ENCODE measurements at regions not wholly inside any gene's neighbourhood (a gene's known extent, or its start where the extent isn't known, plus 50 kb on each side); places are given as distances from the start of the nearest gene placed in this dataset.

DNA sequence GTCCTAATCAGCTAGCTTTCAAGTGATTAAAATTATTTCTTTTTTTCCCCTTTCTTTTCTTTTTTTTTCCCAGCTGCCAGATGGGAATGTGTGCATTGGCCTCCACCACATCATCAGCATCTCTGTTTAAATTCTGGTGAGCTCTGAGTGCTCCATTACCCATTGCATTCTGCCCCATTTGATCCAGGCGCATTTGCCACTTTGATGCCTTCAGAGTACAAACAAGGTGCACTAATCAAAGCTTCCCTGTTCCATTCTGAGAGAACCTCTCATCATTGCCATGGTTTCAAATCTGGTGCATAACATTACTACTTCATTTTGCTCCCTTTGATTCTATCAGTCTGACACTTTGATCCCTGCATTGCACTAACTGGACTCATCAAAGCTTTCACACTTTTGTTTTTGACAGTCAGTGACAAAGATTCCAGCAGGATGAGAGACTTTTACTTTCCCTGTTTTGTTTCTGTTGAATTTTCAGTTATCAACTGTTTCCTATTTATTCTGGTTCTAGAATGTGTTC is 238.8 kb upstream of the PCDH10 start:
- DNase-seq, result no peak

DNA sequence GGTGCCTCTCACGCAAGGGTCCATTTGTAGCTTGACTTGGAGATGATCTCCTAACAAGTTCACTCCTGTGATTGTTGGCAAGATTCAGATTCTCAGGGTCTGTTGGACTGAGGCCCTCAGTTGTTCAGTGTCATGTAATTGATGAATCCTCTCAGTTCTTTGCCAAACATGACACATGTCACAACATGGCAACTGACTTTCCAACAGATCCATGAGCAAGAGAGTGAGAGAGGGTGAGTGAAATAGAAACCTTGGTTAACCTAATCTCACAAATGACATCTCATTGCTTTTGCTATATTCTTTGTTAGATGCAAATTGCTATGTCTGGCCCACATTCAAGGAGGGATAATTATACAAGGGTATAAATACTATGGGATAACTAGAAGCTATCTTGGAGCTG is 231.0 kb upstream of the PCDH10 start:
- DNase-seq, result no peak

DNA sequence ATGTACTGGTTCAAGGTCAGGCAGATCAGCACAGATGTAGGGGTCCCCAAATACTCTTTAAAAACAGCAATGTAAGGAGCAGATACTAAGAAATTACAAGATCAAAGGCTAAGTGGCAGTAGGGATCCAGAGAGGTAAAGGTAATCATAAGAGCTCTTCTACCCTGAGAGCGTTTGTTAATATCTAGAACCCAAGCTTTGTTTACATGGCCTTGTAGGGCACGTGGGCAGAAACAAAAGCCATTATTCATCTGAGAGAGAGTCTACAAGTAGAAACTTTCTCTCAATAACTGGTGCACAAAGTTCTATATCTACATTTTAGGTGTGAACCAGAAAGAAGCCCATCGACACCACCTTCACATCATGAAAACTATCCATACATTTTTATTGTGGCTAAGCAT is 225.6 kb upstream of the PCDH10 start:
- DNase-seq, result no peak

DNA sequence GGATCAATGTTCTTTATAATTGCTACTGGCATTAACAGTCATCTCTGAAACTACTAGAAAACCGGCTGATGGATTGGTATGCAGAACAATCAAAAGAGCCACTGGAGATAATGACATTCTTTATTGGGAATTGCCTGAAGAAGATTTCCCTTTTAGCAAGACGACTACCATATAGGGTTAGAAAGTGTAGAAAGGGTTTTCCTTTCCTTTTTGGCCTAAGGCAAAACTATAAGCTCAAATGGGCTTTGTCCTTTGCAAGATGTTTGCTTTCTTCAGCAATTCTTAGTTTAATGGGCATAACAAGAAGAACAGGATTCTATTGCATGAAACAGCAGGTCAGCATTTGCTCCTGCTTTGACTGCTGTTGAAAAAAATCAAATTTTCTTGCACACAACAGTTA is 214.2 kb upstream of the PCDH10 start:
- DNase-seq, result no peak

DNA sequence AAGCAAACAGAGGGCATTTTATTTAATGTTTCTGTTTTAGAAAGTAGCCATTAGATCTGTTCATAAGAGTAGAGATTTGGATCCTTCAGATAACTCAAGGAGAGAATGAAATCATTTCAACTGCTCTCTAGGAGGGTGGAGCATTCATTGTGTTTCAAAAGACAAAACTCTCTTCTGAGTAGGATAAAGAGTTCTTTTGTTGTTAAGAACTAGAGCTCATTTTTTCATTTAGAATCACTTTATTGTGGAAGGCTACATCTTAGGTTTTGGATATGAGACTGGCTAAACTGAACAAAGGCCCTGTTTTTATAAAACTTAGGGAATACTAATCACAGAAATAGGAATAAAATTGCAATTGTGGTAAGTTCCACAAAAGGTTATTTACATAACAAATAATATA is 193.9 kb upstream of the PCDH10 start:
- DNase-seq, result no peak

DNA sequence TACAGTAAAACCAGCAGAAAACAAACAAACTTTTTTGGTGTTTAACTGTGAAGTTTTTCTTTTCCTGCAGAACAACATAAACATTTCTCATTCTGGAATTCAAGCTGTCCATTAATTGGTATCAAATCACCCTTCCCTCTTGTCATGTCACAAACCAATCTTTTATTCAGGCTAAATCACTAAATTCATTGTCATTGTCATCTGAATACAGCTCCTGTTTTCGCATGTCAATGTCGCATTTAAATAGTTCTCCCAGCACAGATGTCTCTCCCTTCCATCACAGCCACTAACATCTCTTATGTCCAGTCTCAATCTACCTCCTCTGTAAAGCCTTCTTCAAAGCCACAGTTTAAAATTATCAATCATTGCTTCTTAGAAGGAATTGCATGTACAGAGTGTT is 192.1 kb upstream of the PCDH10 start:
- DNase-seq, result no peak

DNA sequence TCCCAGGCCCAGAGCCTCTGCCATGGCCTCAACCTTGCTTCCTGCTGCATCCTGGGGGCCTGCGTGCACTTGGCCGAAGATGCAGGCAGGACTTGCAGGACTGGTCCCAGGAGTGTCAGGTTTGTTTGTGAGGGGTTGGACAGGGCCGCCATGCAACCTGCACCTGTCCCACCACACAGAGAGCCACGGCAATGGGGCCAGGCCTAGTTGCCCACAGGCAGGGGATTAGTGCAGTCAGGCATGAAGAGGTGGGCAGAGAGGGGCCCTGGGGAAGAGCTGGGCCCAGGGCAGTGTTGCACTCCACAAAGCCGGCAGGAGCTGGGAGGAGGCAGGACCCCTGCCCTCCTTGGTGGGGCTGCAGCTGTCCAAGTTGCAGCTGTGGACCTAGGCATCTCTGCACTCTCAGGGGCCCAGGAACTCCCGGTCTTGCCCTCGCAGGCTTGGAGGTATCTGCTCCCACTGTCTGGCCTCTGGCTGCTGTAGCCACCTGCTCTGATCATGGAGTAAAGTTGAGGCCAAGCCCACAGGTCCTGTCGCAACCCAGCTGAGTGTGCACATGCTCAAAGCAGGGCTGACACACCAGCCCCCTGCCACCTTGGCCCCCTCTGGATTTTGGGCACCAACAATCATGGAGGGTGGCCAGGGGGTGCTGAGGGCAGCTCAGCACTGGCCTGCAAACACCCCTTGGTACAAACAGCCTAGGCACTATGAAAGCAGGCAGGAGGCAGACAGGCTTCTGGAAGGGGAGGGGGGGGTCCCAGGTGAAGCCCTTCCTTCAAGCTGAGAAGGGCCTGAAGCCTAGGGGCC is 190.4 kb upstream of the PCDH10 start:
- DNase-seq, result no peak

DNA sequence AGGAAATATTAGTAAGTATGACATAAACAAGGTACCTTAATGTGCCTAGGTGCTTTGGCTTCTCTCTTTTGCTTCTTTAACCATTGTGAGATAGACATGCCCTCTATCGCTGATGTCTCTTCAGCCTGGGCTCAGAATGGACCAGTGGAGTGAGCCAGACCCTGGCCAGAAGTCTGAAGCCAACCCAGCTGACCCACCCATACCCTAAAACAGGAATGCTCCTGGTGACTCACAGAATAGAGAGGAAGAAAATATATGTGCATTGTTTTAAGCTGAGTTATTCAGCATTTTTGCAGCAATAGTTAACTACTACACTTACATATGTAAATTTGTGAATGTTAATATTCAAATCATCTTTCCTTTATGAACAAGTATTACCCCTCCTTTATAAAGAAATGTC is 167.5 kb upstream of the PCDH10 start:
- DNase-seq, result no peak

DNA sequence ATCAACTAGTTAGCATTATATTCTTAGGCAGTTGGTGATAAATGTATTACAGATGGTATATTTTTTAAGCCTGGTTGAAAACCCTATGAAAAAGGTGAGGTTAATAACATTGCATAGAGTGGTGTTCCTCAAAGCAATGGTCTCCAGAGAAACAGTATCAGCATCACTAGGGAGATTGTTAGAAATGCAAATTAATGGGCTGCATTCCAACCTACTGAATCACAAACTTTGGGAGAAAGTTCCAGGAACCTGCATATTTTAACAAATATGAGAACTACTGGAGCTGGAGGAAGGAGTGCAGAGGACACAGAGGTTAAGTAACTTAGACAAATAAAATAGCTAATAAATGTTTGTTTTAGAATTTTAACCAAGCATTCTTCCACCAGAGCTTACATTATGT is 166.9 kb upstream of the PCDH10 start:
- DNase-seq, result no peak

DNA sequence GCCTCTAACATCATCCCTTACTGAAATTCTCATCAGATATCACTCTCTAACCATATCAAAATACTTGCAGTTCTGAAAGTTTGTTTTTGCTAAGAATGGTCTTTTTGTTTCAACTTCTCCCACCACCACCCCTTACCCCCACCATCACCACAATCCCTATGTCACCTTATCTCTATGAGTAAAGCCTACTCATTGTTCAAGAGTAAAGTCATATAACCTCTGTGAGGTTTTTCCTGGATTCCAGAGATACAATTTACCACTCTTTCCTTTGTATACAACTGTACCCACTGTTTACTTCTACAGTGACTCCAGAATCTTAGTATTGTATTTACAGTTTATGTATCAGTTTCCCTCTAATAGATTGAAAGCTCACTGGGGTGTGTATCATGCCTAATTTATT is 158.0 kb upstream of the PCDH10 start:
- DNase-seq, result no peak

DNA sequence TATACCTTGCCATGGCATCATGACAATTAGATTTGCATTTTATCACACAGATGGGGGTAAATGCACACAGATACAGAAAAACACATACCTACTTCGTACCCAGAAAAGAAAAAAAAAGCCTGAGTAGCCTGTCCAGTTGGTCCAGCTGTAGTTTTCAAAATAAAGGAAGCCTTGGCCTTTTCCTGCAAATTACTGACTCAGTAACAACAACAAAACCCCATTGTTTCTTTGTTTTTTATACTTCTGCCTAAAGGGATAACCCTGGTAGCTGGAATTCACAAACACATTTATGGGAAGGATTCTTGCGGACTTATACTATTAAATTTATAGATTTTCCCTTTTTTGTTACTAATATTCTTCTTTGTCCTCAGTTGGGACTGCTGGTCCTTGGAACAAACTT is 156.4 kb upstream of the PCDH10 start:
- DNase-seq, result no peak

DNA sequence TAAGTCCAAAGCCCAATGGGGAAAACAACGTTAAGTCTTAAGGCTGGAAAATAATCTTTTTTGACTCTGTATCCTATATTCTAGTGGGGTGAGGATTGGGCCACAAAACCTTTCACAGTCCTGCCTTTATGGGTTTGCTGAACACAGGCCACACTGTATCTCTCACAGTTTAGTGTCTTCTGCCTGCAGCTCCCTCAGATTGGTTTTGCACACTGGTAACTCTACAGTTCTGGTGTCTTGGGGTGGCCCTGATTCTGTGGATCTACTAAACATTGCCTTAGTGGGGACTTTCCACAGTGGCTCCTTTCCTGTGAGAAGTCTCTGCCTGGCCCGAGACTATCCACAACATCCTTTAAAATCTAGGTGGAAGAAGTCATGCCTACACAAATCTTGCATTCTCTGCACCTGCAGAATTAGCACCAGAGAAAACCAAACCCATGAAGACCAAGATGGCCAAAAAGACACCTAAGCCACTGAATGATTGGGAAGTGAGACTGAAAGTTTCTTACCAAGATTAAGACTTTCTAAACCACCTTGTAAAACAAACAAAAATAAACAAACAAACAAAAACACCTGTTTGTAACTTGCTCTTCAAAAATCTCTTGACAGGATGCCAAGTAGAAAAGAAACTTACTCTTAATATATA is 150.4 kb upstream of the PCDH10 start:
- no peak for DNase-seq

DNA sequence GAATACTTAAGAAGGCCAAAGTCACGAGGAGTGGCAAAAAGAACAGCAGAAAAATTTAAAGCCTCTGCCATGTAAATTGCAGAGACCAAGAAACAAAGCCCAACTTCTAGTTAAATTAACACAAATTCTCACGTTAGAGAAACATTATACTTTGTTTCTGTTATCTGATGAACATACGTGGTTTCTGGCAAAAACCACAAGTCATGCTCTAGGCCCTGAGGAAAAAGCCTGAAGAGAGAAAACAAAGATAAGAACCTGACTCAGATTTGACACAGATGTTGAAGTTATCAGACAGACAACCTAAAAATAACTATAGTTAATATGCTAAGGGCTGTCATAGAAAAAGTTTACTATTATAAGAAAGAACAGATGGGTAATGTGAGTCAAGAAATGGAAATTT is 149.1 kb upstream of the PCDH10 start:
- no peak for DNase-seq

DNA sequence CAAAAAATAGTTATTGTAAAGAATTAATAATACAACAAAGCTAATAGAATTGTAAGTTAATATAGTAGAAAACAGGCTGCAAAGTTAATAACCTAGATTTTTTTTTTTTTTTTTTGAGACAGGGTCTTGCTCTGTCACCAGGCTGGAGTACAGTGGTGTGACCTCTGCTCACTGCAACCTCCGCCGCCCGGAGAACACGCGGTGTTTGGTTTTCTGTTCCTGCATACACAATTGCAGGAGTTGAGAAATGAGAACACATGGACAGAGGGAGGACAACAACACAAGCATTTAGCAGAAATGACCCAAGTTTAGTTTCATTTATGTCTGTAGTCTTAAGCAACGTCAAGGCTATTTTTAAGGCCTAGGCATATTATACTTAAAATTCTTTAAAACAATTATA is 145.9 kb upstream of the PCDH10 start:
- DNase-seq, result no peak

DNA sequence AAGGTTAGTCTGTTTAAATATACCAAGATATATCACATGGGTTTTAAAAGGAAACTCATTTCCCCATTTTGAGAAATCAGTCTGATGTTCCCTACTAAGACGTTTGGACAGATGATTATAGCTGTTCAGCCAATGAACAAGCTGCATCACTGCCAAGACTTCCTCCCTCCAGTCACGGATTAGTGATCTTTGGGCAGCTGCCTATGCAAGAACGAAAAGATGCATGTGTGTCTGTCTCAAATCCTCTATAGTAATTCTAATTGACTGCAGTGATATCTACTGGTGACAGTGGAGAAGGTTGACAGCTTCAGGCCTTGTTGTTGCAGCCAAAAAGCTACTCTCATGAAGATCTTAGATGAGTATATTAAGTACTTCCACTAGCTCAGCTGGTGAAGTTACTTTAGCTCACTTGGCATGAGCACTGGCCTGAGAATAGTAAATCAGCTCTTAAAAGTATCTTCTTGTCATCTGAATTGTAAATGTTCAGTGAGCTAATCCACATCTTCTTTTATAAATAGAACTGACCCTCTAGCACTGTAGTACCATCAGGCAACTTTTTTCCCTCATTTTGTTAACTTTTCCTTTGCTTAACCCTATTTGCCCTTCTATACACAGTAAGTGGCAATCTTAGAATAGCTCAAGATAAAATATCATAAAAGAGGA is 134.5 kb upstream of the PCDH10 start:
- no peak for DNase-seq

DNA sequence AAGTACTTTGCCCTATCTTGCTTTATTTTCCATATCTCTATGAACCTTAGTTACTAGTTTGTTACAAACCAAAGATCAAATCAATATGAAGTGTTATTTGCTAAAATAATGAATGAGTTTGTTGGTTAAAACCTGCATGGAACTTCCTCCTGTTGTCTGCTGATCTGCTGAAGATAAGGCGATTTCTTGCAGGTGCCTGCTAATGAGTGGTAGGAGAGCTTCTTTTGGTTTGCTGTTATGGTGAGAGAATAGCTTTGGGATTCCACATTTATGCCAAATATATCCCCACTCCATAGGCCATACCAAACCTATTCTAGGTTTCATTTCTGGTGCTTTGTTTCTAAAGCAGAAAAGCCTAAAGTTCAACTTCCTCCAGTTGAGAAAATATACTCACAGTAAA is 103.8 kb upstream of the PCDH10 start:
- DNase-seq, result no peak

DNA sequence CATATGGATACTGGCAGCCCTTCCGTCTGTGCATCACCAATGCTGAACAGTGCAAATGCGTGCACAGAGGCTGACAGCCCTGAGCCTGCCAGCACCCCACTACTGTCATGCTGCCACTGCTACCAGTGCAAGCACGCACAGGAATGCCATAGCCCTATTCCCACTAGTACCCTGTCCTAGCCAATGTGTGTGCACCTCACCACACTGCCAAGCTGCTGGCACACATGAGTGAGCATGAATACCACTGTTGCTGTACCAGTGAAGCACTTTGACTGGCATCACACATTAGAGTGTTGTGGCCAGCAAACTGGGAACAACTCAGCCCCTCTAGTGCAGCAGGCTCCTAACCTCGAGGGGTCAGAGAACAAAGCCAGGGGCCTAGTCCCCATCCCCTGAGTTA is 102.9 kb upstream of the PCDH10 start:
- DNase-seq, result no peak

DNA sequence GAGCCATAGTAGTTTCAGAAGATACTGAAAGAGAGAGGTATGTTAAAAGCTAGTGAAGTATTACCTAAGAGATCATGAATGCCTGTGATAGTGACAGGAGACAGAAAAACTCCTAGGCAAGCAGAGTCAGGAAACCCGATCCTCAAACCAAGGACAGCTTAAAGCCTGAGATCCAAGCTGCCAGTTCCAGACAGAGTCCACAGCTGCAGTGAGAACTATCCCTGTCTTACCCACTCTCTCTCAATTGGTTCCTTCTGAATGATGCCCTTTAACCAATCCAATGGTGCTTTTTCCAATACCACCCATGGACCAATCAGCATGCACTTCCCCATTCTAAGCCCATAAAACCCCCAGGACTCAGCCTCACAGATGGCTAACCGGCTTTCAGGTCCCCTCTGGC is 90.4 kb upstream of the PCDH10 start:
- no peak for DNase-seq

DNA sequence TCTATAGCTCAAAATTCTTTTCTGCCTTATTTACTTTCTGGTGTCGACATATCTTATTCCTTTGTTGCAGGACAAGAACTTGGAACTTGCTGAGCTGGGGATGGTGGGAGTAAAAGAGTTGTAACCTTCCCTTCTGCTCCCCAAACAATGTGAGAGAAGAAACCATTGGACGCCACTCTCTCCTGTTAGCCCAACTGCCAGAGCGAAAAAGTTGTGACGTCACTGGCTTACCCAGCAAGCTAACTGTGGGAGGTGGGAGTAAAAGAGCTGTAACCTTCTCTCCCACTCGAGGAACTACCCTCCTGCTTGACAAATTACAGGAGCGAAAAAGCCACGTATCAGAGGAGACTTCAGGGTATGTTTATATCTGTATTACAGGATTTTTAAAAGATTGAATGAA is 90.0 kb upstream of the PCDH10 start:
- no peak for DNase-seq

DNA sequence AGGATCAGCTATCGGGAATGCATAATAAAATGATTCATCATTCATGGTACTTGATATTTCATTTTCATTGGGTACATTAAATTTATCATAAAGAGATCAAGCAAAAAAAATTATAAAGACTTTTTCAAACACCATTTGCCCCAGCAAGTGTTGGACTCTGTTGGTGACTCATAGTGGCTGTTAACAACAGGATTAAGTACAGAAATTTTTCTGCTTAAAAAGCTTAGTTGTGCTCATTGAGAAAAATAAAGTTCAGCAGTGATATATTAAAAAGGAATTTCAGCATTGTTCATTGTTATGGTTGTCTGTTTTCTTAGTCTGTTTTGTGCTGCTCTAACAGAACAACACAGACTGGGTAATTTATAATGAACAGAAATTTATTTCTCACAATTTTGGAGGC is 86.2 kb upstream of the PCDH10 start:
- no peak for DNase-seq

DNA sequence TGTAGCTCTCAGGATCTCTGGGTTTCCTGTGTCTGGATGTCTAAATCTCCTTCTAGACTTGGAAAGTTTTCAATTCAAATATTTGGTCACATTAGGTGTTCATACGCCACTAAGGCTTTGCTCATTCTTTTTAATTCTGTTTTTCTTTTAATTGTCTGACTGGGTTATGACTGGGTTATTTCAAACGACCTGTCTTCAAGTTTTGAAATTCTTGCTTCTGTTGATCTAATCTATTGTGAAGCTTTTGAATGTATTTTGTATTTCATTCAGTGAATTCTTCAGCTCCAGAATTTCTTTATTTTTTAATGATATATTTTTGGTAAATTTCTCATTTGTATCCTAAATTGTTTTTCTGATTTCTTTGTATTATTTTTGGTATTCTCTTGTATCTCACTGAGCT is 81.0 kb upstream of the PCDH10 start:
- DNase-seq, result no peak

DNA sequence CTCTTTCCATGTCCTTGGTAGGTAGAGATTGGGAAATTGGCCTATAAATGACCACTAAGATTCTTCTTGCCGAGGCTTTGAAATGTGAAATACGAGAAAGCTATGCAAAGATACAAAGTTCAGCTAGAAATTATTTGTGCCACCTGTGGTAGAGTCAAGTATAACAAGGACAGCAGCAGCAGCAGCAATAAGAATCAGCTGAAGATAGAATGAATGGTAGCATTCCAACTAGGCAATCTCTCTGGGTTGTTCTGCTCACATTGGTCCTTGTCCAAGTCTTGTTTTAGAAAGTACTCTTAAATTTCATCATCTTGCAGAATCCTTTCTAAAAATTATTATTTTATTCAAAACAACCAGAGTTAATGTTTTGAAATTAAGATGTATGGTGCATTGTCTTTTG is 67.8 kb upstream of the PCDH10 start:
- no peak for DNase-seq

DNA sequence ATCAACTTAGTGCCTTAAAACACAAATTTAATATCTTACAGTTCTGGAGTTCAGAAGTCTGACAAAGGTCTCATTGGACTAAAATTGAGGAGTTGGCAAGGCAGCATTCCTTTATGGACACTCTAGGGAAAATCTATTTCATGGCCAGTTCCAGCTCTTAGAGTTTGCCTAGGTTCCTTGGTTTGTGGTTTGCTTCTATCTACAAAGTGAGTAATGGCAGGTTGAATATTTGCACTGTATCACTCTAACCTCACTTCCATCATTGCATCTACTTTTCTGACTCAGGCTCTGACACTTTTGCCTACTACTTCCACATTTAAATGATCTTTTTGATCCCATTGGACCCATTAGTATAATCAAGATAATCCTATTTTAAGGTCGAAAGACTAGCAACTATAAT is 64.7 kb upstream of the PCDH10 start:
- no peak for DNase-seq

DNA sequence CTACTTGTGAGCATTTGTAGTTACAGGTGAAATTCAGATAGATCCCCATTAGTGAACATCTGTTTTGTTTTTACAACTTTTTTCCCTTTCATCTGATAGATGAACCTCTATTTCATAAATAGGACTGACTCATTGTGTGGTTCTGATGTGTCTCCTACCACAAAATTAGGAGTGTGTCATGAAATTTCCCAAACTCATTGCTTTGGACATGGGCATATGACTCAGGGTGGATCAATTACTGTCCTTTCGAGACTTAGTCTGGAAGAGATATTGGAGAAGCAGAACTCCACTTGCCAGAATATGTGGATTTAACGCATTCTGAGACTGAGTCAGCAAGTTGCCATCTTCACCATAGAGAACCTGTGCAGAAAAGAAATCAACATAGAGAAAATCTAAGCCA is 53.5 kb upstream of the PCDH10 start:
- DNase-seq, result no peak
